LoVo (cell line): ENCODE measurements at regions not wholly inside any gene's neighbourhood (a gene's known extent, or its start where the extent isn't known, plus 50 kb on each side); places are given as distances from the start of the nearest gene placed in this dataset.
"Not testable (repeated sequence)": the region's sequence is repeated elsewhere in the genome, so short reads cannot be mapped to it uniquely, and the experiment has no call there.

Source experiments
- DNase-seq: peaks from one replicate; pipeline ENCODE4 v3.0.0-alpha.2; 2016; ENCODE audit warnings: low spot score

- no peak for DNase-seq
These were observed 74.9 kb downstream of the ALG10 start for GRCh38 chr12:34097213-34097612.

DNA sequence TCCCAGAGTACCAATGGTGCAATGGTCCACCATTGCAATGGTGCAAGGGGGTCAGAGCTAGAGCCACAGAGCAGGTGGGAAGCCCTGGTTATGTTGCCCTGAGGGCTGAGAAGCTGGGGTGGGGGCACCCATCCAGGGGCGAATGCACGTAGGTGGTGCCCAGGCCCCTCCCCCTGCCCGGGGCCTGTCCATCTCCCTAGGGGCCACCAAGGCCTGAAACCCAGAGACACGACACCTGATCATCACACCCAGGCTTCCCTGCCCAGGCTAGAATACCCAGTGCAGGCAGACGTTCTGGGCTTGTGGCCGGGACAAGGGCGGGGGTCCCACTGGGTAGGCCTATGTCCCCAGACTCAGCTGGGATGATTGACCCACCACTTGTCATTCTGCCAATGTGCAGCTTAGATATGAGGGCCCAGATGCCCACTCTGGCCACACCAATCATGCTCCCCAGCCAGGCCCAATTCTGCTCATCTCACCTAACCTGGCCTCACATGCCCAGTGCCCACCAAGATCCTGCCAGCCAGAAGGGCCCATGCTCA lies 83.2 kb downstream of the ALG10 start:
- no peak for DNase-seq

DNA sequence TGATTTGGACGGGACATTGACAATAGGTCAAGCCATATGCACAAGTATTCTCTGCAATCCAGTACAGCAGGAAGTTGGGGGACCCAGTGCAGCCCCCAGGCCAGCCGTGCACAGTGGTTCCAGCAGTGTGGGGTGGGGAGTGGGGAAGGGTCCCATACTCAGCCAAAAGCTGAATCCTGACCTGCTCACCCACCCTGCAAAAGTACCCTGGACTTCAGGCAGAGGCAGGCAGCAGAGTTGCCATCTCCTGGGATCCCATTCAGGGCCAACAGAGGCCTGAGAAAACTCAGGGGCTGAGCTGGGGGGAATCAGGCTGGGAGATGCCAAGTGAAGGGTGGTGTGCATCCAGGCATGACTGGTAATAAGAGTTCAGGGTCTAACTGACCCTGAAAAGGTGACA lies 83.9 kb downstream of the ALG10 start:
- no peak for DNase-seq

DNA sequence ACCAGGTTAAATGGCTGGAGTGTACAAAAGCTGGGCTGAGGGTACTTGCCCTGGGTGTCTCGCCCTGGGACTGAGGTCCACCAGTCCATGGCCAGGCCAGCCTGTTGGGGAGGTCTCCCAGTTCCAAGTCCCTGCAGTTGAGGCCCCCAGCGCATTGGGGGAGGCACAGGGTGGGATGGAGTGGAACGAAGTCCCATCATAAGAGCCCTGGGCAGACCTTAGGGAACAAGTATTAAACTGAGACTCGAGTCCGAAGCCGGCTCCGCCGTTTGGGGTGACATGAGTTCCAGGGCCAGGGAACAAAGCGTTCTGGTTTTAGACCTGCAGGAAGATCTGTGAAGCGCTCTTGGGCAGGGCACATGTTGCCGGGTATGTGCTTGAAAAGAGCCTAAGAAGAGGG lies 84.7 kb downstream of the ALG10 start:
- DNase-seq = no peak

- DNase-seq = no peak
These were observed 85.6 kb downstream of the ALG10 start for GRCh38 chr12:34107781-34108404.

DNA sequence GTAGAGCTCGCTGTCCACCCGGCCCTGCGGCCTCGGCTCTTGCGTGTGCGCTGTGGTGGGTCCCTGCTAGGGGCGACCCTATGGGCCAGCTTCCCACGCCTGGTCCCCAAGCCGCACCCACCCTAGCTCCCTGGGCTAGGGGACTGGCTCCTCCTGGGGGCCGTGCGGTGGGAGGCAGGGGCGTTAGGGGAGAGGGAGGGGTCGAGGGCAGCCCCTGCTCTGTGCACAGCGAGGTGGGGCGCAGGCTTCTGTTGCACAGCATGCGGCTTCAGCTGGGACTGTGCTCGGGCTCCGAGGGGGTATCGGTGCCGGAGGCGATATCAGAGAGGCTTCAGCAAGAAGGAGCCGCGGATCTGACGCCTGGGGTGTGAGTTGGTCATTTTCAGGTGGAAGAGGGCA lies 86.1 kb downstream of the ALG10 start:
- no peak for DNase-seq

- no peak for DNase-seq
These were observed 86.7 kb downstream of the ALG10 start for GRCh38 chr12:34108967-34109366.

DNA sequence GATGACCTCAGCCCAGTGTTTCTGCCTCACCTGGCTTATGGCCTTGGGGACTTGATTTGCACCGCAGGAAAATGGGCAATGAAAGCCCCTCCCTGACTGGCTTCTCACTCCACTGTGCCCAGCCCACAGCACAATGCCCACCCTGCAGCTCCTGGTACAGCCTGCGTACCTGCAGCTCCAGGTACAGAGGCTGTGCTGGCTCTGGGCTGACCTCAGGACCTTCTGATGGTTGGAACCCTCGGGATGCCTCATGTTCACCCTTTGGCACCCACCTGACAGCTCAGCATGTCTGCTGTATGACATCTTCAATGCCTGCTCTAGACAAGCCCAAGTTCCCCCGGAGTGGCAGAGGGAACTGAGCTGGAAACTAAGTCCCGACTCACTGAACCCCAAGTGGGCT lies 87.1 kb downstream of the ALG10 start:
- no peak for DNase-seq

DNA sequence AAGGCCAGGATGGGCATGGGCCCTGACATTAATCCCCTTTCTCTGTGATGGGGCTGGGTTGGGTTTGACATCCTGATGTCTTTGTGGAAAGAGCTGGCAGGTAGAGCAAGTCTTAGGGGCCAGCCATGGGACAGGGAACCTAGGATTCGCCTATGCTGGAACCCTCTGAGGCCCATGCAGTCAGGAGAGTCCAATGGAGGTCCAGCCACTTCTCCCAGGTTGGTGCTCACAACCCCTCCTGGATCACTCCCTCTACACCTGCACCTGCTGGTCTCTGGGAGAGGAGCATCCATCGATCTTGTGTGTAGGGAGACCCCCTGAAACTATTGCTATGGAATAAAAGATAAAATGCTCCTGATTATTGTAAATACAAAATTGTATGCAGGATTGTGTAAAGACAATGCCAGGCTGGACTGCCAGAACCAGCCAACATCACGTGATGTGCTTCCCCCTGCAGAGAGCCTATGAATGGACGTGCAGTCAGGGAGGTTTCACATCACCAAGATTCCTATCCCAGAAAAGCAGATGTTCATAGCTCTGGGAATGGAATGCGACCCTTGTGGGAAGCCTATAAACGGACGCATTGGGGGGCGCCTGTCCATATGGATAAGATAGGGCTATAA lies 87.7 kb downstream of the ALG10 start:
- DNase-seq = not testable (repeated sequence)

GRCh38 chr12:34119366-34119765 lies 97.1 kb downstream of the ALG10 start:
- no peak for DNase-seq

GRCh38 chr12:34121360-34121759 lies 99.1 kb downstream of the ALG10 start:
- DNase-seq = no peak

- peak; percentile 70 for DNase-seq
These were observed 100.8 kb downstream of the ALG10 start for GRCh38 chr12:34123092-34123491.

DNA sequence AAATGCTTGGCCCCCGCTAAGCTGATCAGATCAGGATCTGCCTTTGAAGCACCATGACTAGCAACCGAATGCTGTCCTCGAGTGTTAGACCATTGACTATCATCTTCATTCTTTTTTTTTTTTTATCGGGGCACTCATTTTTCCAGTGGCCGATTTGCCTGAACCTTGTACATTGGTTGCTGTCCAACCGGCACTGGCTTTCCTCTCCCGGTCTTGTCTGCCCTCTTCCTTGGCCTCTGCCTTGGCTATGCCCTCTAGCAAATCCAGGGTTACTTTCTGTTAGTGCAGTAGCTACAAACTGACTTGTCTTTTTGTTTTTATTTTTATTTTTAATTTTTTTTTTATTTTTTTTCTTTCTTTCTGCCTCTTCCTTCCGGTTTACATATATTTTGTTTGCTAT lies 102.3 kb downstream of the ALG10 start:
- no peak for DNase-seq

DNA sequence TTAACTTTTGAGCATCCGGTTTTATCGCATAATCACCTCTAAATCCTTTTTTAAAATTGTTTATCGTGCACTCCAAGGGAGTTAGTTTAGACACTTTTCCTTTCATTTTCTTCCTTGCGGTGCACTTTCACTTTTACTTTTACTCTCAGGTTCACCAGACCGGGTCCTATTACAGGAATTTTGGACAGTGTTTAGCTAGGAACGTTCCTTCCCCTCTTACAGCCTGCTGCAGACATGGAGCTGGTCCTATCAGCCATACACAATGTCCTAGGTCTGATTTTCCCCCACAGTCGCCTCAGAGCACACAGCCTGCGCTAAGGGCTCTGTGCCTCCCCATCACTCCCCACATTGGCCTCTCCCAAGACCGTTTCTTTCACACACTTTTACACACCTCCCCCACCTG lies 103.9 kb downstream of the ALG10 start:
- no peak for DNase-seq

- no peak for DNase-seq
These were observed 104.5 kb downstream of the ALG10 start for GRCh38 chr12:34126805-34127204.

- DNase-seq = not testable (repeated sequence)
These were observed 105.1 kb downstream of the ALG10 start for GRCh38 chr12:34127379-34127778.

DNA sequence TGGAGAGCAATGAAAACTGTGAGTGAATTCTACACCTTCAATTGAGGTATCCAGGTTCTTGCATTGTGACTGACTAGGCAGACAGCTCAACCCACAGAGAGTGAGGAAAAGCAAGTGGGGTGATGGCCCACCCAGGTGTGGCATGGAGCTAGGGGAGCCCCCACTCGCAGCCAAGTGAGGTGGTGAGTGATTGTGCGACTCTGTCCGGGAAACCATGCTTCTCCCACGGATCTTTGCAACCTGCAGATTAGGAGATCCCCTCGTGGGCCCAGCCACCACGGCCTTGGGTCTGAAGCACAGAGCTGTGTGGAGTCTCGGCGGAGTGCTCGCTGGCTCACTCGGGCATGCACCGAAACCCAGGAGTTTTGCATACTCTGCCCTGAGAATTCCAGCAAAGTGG lies 120.1 kb downstream of the ALG10 start:
- DNase-seq = no peak

GRCh38 chr12:34151019-34151418 lies 128.7 kb downstream of the ALG10 start:
- no peak for DNase-seq

DNA sequence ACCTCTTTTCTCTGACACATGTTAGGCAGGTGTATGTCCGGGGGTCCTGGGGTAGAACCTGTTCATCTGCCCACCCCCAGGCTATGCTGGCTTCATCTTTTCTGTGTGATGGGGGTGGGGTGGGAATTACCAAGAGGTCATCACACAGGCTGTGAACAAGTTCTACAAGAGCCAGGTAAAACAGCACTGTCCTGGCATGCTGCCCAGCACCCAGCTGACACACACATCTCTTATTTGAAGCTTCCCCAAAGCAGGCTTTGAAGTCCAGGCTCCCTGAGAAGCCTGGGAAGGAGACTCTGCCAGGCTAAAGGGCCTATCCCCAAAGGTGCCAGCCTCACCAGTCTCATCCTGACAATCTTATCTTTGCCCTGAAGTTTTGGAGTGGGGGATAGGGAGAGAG lies 141.1 kb downstream of the ALG10 start:
- no peak for DNase-seq

- no peak for DNase-seq
These were observed 144.2 kb downstream of the ALG10 start for GRCh38 chr12:34166427-34167060.

DNA sequence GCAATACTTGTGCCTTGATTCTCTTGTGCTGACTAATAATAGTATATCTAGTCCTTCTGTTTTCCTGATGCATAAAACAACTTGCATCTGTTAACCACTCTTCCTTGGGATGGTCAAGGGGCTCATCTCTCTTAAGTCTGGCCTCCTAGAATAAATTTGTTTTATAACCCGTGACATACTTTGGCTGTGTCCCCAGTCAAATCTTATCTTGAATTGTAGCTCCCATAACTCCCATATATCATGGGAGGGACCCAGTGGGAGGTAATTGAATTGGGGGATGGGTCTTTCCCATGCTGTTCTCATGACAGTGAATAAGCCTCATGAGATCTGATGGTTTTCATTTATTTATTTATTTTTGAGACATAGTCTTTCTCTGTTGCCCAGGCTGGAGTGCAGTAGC lies 146.2 kb downstream of the ALG10 start:
- DNase-seq = not testable (repeated sequence)

DNA sequence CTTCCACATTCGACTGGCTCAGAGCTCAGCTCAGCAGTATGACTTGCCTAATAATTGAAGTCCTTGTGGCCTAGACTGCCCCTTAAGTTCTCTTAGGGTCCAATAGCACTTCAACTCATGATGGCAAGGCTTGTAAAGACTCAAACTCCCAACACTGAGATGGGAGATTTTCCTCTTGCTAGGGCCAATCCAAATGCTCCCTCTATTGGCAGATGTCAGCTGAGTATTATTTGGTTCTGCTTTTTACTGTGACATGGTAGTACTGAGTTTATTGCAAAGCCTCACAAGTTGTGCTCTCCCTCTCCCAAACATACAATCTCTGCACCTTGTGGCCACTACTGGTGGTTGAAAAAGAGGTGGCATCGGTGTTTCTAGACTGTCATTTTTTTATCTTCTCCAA lies 164.2 kb downstream of the ALG10 start:
- DNase-seq = no peak

- no peak for DNase-seq
These were observed 166.7 kb downstream of the ALG10 start for GRCh38 chr12:34188974-34189373.
